NT2/D1 (cell line): ENCODE measurements at regions not wholly inside any gene's neighbourhood (a gene's known extent, or its start where the extent isn't known, plus 50 kb on each side); places are given as distances from the start of the nearest gene placed in this dataset.

ENCODE experiments used
- DNase-seq: peaks from one replicate; pipeline ENCODE4 v3.0.0-alpha.2; 2011; ENCODE audit warnings: low read depth, low spot score
- H3K27me3 ChIP-seq: 2 replicates; pipeline ENCODE4 v1.6.0; 2011; ENCODE audit warnings: mild to moderate bottlenecking; ENCODE audit not compliant: insufficient read length, insufficient read depth
- H3K36me3 ChIP-seq: 2 replicates; pipeline ENCODE4 v1.6.1; 2011; ENCODE audit warnings: mild to moderate bottlenecking, low read length, mixed read lengths; ENCODE audit not compliant: insufficient read depth, insufficient read length
- H3K4me1 ChIP-seq: 2 replicates; pipeline ENCODE4 v1.5.1; 2011; ENCODE audit not compliant: insufficient read depth, insufficient read length
- H3K4me3 ChIP-seq: 2 replicates; pipeline ENCODE4 v1.5.1; 2011; ENCODE audit warnings: low read depth; ENCODE audit not compliant: insufficient read length
- H3K9ac ChIP-seq: 2 replicates; pipeline ENCODE4 v1.6.0; 2011; ENCODE audit warnings: low read depth; ENCODE audit not compliant: insufficient read length
- H3K9me3 ChIP-seq: 2 replicates; pipeline ENCODE4 v1.5.1; 2011; ENCODE audit warnings: mild to moderate bottlenecking, low read length; ENCODE audit not compliant: insufficient read depth
- SUZ12 ChIP-seq: IDR thresholded peaks from 2 replicates; pipeline ENCODE4 v1.6.1; 2011; ENCODE audit not compliant: insufficient read length, insufficient read depth; ENCODE audit errors: extremely low read depth
- YY1 ChIP-seq: IDR thresholded peaks from 2 replicates; pipeline ENCODE4 v1.6.1; 2011; ENCODE audit not compliant: insufficient read length, insufficient read depth
- ZNF274 ChIP-seq: IDR thresholded peaks from 2 replicates; pipeline ENCODE4 v1.6.1; 2011; ENCODE audit warnings: mild to moderate bottlenecking, low read depth, low read length

DNA sequence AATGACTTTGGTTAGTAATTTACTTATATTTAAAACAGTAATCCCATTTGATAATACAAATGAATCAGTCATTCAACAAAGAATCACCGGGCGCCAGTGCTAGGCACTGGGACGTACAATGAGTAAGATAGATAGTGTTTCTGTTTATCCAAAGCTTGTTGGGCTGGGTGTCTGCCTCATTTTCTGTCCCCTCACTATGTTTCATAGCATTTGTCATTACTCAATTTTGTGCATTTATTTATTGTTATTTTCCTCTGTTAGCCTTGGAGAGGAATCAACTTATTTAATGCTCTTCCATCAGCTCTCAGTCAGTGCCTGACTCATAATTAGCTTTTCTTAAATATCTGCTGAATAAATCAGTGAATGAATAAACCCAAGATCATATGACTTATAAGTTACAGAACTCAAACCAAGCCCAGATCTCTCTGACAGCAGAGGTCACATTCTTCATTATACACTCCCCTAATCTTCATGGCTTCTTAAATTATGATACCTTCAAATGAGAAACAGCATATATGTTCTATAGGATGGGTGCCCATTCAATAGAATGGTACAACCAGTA, 86.2 kb downstream of the TSPAN8 start:
- peaks cover 5% of the 10 kb centered on the region for H3K9me3 ChIP-seq
- no peaks in the 10 kb centered on the region for H3K36me3 ChIP-seq
- H3K9ac ChIP-seq = no peak overlapping the region
- DNase-seq = no peak
- H3K4me3 ChIP-seq = no peak overlapping the region
- TF ChIP-seq YY1 (no peak), ZNF274 (no peak), SUZ12 (no peak)
- H3K4me1 ChIP-seq = no peaks in the 10 kb centered on the region
- H3K27me3 ChIP-seq = no peaks in the 10 kb centered on the region

DNA sequence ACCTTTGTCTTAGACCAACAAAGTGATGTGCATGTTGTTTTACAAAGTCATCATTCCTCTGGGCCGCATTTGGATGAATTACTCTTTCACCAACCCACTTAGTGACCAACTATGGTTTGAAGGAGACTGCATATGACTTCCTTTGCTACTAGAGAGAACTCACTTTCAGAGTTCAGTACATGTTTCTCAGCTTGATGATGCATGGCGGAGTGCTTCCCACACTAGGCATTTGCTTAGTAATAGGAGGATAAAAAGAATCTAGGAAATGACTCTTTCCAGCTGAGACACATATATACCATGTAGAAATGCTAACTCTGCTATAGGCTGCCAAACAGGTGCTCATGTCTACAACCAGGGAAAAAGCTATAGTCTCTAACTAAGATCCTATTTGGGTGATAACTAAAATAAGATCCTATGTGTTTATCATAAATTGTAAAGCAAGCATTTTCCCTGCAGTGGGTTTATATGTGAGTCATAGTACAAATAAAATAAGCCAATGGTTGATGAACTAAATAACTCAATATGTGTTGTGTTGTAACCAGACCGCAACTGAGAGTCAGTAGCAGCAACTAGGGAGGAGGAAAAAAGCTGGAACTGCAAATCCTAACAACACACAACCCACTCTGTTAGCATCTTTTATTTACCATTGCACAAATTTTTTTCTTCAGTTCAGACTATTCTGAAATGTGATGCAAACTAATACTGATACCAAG, 87.2 kb downstream of the TSPAN8 start:
- H3K9me3 ChIP-seq = peaks cover 4% of the 10 kb centered on the region
- TF ChIP-seq SUZ12 (no peak), YY1 (no peak), ZNF274 (no peak)
- no peaks in the 10 kb centered on the region for H3K27me3 ChIP-seq
- no peak overlapping the region for H3K4me3 ChIP-seq
- no peak overlapping the region for H3K9ac ChIP-seq
- H3K36me3 ChIP-seq = no peaks in the 10 kb centered on the region
- H3K4me1 ChIP-seq = no peaks in the 10 kb centered on the region
- DNase-seq = no peak

DNA sequence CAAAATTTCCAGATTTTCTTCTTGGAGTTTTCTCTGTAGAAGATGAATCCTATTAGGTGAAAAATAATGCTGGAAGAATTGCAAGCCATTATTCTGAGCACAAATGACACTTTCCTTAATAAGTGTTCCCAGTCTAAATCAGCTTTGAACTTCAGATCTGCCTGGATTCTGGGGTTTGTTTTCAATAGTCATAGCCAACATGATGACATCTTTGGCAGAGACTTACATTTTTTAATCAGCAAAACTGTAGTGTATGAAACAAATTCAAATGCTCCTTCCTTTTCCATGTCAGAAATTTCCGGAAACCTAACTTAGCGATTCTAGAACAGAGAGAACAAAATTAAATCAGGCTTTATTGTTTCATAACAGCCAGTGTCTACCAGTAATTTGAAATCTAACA, 88.5 kb downstream of the TSPAN8 start:
- H3K27me3 ChIP-seq = no peaks in the 10 kb centered on the region
- H3K4me3 ChIP-seq = no peak overlapping the region
- no peaks in the 10 kb centered on the region for H3K9me3 ChIP-seq
- no peak overlapping the region for H3K9ac ChIP-seq
- no peak for DNase-seq
- no peaks in the 10 kb centered on the region for H3K4me1 ChIP-seq
- no peaks in the 10 kb centered on the region for H3K36me3 ChIP-seq
- TF ChIP-seq ZNF274 (no peak), YY1 (no peak), SUZ12 (no peak)

DNA sequence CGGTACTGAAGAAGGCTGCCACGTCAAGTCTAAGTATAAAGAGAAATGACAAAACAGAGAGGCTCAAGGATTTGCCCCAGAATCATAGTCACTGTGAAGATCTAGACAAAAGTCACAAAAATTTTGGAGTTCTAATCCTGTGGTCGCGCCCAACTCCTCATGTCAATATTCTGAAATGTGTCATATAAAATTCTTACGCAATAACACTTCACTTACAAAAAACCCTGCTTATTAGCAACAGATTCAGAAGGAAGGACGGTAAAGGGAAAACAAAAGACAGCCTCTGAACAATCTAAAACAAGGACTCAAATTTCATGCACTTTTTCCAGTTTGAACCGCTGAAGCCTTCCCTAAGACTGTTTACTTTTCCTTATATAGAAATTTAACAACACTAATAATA, 94.7 kb downstream of the TSPAN8 start:
- no peak for DNase-seq
- Histone ChIP-seq H3K9ac (no peak overlapping the region), H3K9me3 (no peaks in the 10 kb centered on the region), H3K36me3 (no peaks in the 10 kb centered on the region), H3K27me3 (no peaks in the 10 kb centered on the region), H3K4me1 (no peaks in the 10 kb centered on the region), H3K4me3 (no peak overlapping the region)
- TF ChIP-seq ZNF274 = no peak
- no peak for TF ChIP-seq YY1
- TF ChIP-seq SUZ12 = no peak

DNA sequence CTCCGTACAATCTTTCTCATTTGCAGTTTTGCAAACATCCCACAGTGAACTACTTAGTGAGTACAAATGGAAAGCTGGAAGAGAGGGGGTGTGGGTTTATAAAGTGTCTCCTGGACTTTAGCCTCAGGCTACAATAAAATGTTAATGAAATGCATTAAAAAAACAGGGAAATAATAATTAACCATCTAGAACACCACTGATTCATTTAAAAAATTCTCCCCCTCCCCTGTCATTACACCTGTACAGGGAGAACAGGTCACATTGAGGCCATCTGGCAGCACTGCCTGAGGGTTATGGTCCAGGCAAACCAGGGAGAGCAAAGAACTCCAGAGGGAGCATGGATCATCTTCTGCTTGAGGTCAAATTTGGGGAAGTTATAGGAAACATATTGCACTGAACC, 96.3 kb downstream of the TSPAN8 start:
- no peak for DNase-seq
- H3K9me3 ChIP-seq = no peaks in the 10 kb centered on the region
- H3K4me1 ChIP-seq = no peaks in the 10 kb centered on the region
- no peaks in the 10 kb centered on the region for H3K27me3 ChIP-seq
- no peaks in the 10 kb centered on the region for H3K36me3 ChIP-seq
- TF ChIP-seq SUZ12 (no peak), ZNF274 (no peak), YY1 (no peak)
- H3K9ac ChIP-seq = no peak overlapping the region
- H3K4me3 ChIP-seq = no peak overlapping the region

DNA sequence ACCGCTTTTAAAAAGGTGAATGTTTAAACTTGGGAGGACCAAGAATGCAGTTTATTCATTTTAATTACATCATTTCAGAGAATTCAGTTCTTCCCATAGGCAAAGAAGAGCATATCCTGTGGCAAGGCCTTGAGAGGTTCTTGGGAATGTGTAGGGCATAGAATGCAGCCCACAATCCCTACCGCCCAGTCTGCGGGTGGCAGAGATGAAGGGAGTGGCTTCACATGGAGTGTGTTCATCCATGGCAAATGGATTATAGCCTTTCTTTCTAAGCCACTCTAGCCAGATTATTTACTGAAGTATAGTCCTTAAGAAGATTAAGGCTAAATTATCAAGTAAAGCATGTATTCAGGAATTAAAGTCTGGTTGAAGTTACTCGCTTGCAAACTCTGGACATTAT, 97.4 kb downstream of the TSPAN8 start:
- DNase-seq = no peak
- no peaks in the 10 kb centered on the region for H3K9me3 ChIP-seq
- no peak overlapping the region for H3K4me3 ChIP-seq
- no peaks in the 10 kb centered on the region for H3K4me1 ChIP-seq
- no peaks in the 10 kb centered on the region for H3K27me3 ChIP-seq
- no peaks in the 10 kb centered on the region for H3K36me3 ChIP-seq
- TF ChIP-seq ZNF274 (no peak), YY1 (no peak), SUZ12 (no peak)
- H3K9ac ChIP-seq = no peak overlapping the region

DNA sequence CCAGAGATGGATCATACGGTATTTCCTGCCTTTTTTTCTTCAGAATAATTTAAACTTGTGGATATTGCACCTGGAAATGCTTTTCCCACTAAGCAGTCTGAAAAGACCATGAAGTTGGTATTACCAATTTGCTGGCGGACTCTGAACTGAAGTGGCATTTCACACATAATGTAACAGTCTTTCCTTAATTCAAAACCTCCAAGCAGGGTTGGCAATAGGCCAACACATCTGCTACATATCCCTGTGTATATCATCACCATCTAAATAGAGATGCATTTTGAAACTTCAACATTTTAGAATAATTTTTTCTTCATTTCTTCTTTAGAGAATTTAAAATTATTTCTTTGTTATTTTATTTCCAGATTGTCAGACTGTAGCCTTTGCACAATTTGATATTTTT, 100.5 kb downstream of the TSPAN8 start:
- no peak for DNase-seq
- Histone ChIP-seq H3K4me3 (no peak overlapping the region), H3K9ac (no peak overlapping the region), H3K9me3 (no peaks in the 10 kb centered on the region), H3K4me1 (no peaks in the 10 kb centered on the region), H3K27me3 (no peaks in the 10 kb centered on the region), H3K36me3 (no peaks in the 10 kb centered on the region)
- TF ChIP-seq SUZ12 (no peak), ZNF274 (no peak), YY1 (no peak)

DNA sequence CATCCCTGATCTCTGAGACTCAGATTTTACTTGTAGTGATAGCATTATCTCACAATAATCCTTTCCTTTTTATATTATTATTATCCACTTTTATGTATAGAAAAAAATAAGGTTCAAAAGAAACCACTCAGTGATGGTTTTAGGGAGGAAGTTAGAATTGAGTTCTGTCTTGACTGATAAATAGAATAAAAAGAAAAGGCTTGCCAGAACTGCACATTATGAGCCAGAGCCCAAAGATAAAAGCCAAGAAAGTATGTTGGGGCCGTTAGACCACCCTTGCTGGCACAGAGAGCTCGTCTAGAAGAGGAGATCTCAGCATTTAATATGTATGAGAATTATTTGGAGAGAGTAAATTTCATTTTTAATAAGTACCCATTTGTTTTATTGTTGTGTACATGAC, 103.2 kb downstream of the TSPAN8 start:
- H3K27me3 ChIP-seq = no peaks in the 10 kb centered on the region
- no peaks in the 10 kb centered on the region for H3K9me3 ChIP-seq
- no peak overlapping the region for H3K9ac ChIP-seq
- TF ChIP-seq SUZ12 (no peak), YY1 (no peak), ZNF274 (no peak)
- DNase-seq = no peak
- H3K36me3 ChIP-seq = no peaks in the 10 kb centered on the region
- no peak overlapping the region for H3K4me3 ChIP-seq
- no peaks in the 10 kb centered on the region for H3K4me1 ChIP-seq
